DOHH2 (cell line): ENCODE measurements at regions not wholly inside any gene's neighbourhood (a gene's known extent, or its start where the extent isn't known, plus 50 kb on each side); places are given as distances from the start of the nearest gene placed in this dataset.

Experiments
- H3F3A ChIP-seq: fragments of 200-600 bp; sonication (generic), shearing (Covaris generic); 2 replicates; pipeline ENCODE4 v1.6.0; 2016; ENCODE audit warnings: antibody characterized with exemption, mild to moderate bottlenecking; ENCODE audit not compliant: control insufficient read depth, insufficient read depth
- H3K27ac ChIP-seq: fragments of 200-600 bp; sonication (generic); 2 replicates; pipeline ENCODE4 v1.5.1; 2014; ENCODE audit warnings: low read depth, mild to moderate bottlenecking, low read length, moderate library complexity
- H3K27me3 ChIP-seq: fragments of 200-600 bp; sonication (generic); 2 replicates; pipeline ENCODE4 v1.6.1; 2014; ENCODE audit warnings: mild to moderate bottlenecking, low read length, mixed read lengths; ENCODE audit not compliant: control insufficient read depth
- H3K36me3 ChIP-seq: fragments of 200-600 bp; sonication (generic); 2 replicates; pipeline ENCODE4 v1.6.1; 2014; ENCODE audit warnings: mild to moderate bottlenecking, low read length, moderate library complexity, mixed read lengths; ENCODE audit not compliant: control insufficient read depth
- H3K4me1 ChIP-seq: fragments of 200-600 bp; sonication (generic); 2 replicates; pipeline ENCODE4 v1.6.1; 2014; ENCODE audit warnings: mild to moderate bottlenecking, low read length, mixed read lengths; ENCODE audit not compliant: control insufficient read depth
- H3K4me2 ChIP-seq: fragments of 200-600 bp; sonication (generic); 2 replicates; pipeline ENCODE4 v1.6.0; 2014; ENCODE audit warnings: mild to moderate bottlenecking, low read length, moderate library complexity
- H3K4me3 ChIP-seq: fragments of 200-600 bp; sonication (generic); 2 replicates; pipeline ENCODE4 v1.5.1; 2014; ENCODE audit warnings: mild to moderate bottlenecking, low read length, mixed read lengths
- H3K79me2 ChIP-seq: fragments of 200-600 bp; sonication (generic); 2 replicates; pipeline ENCODE4 v1.6.1; 2014; ENCODE audit warnings: mild to moderate bottlenecking, low read length, mixed read lengths; ENCODE audit not compliant: control insufficient read depth
- H3K9me2 ChIP-seq: fragments of 200-600 bp; sonication (generic); replicated peaks from 2 replicates; pipeline ENCODE4 v1.6.1; 2014; ENCODE audit warnings: mild to moderate bottlenecking, low read length, mixed read lengths; ENCODE audit not compliant: control insufficient read depth
- H3K9me3 ChIP-seq: fragments of 200-600 bp; sonication (generic); 2 replicates; pipeline ENCODE4 v1.6.1; 2014; ENCODE audit warnings: antibody characterized with exemption, low read length, mixed read lengths; ENCODE audit not compliant: control insufficient read depth, insufficient read depth
- H4K20me1 ChIP-seq: fragments of 200-600 bp; sonication (generic); 2 replicates; pipeline ENCODE4 v1.6.0; 2014; ENCODE audit warnings: low read depth, mild to moderate bottlenecking, antibody characterized with exemption, low read length, moderate library complexity; ENCODE audit not compliant: control insufficient read depth, insufficient read depth
- CTCF ChIP-seq: fragments of 200-600 bp; sonication (generic); IDR thresholded peaks from one replicate; pipeline ENCODE4 v1.5.1; 2014; ENCODE audit warnings: antibody characterized with exemption, mild to moderate bottlenecking, low read depth, low read length; ENCODE audit not compliant: poor library complexity, severe bottlenecking
- EZH2phosphoT487 ChIP-seq: fragments of 200-600 bp; sonication (generic); IDR thresholded peaks from 2 replicates; pipeline ENCODE4 v1.6.1; 2017; ENCODE audit warnings: borderline replicate concordance, mild to moderate bottlenecking, antibody characterized with exemption, low read length, moderate library complexity, mixed read lengths

GRCh38 chr9:6121707-6122106, 93.9 kb upstream of the IL33 start:
- TF ChIP-seq CTCF (no peak), EZH2phosphoT487 (no peak)
- Histone ChIP-seq H3F3A (no peaks in the 10 kb centered on the region), H3K79me2 (no peaks in the 10 kb centered on the region), H3K4me2 (no peak overlapping the region), H4K20me1 (no peaks in the 10 kb centered on the region), H3K36me3 (no peaks in the 10 kb centered on the region), H3K9me2 (no peaks in the 10 kb centered on the region), H3K27ac (no peak overlapping the region), H3K4me3 (no peak overlapping the region), H3K9me3 (no peaks in the 10 kb centered on the region), H3K4me1 (no peaks in the 10 kb centered on the region), H3K27me3 (peaks cover 5% of the 10 kb centered on the region; the same call in 1 of the 2 replicates)

- no peak for TF ChIP-seq EZH2phosphoT487
- no peak for TF ChIP-seq CTCF
- no peaks in the 10 kb centered on the region for H3K9me3 ChIP-seq
- H3F3A ChIP-seq, result no peaks in the 10 kb centered on the region
- H3K36me3 ChIP-seq, result no peaks in the 10 kb centered on the region
- H3K27me3 ChIP-seq, result no peaks in the 10 kb centered on the region
- H3K4me3 ChIP-seq, result no peak overlapping the region
- no peak overlapping the region for H3K27ac ChIP-seq
- H3K9me2 ChIP-seq, result no peaks in the 10 kb centered on the region
- no peaks in the 10 kb centered on the region for H3K4me1 ChIP-seq
- no peaks in the 10 kb centered on the region for H3K79me2 ChIP-seq
- no peak overlapping the region for H3K4me2 ChIP-seq
- no peaks in the 10 kb centered on the region for H4K20me1 ChIP-seq
Observed at GRCh38 chr9:6114424-6114823, 99.0 kb upstream of the RANBP6 start.

GRCh38 chr9:6113819-6114218, 98.4 kb upstream of the RANBP6 start:
- Histone ChIP-seq H3K79me2 (no peaks in the 10 kb centered on the region), H3F3A (no peaks in the 10 kb centered on the region), H3K4me3 (no peak overlapping the region), H3K9me3 (no peaks in the 10 kb centered on the region), H3K36me3 (no peaks in the 10 kb centered on the region), H3K27ac (no peak overlapping the region), H4K20me1 (no peaks in the 10 kb centered on the region), H3K4me2 (no peak overlapping the region), H3K27me3 (no peaks in the 10 kb centered on the region), H3K4me1 (no peaks in the 10 kb centered on the region), H3K9me2 (no peaks in the 10 kb centered on the region)
- no peak for TF ChIP-seq EZH2phosphoT487
- TF ChIP-seq CTCF, result no peak

- Histone ChIP-seq H4K20me1 (no peaks in the 10 kb centered on the region), H3K79me2 (no peaks in the 10 kb centered on the region), H3K4me3 (no peak overlapping the region), H3K36me3 (no peaks in the 10 kb centered on the region), H3K9me2 (no peaks in the 10 kb centered on the region), H3K27me3 (no peaks in the 10 kb centered on the region), H3K4me2 (no peak overlapping the region), H3K4me1 (no peaks in the 10 kb centered on the region), H3K27ac (no peak overlapping the region), H3F3A (no peaks in the 10 kb centered on the region), H3K9me3 (no peaks in the 10 kb centered on the region)
- no peak for TF ChIP-seq EZH2phosphoT487
- no peak for TF ChIP-seq CTCF
Observed at GRCh38 chr9:6113312-6113711, 97.9 kb upstream of the RANBP6 start.
